CD8-positive, alpha-beta memory T cell (primary cell): ENCODE measurements at regions not wholly inside any gene's neighbourhood (a gene's known extent, or its start where the extent isn't known, plus 50 kb on each side); places are given as distances from the start of the nearest gene placed in this dataset.

ENCODE experiments used
- CTCF ChIA-PET: fragments of 350-600 bp; sonication (Branson Sonifier 250); formaldehyde crosslinking; loops from one replicate; lab custom pipeline; 2021; ENCODE audit warnings: antibody characterized with exemption; lab: Charles Lee
- POLR2A ChIA-PET: fragments of 350-600 bp; sonication (Branson Sonifier 250); formaldehyde crosslinking; loops from one replicate; lab custom pipeline; 2021; ENCODE audit warnings: antibody characterized with exemption; lab: Charles Lee
- DNase-seq, 5 donors: peaks; one replicate each; pipeline versions ENCODE4 v3.0.0 to v3.0.0-alpha.2; 2020 to 2022; ENCODE audit warnings: mixed read lengths in 1 of 5
- H3K27ac ChIP-seq: one replicate; pipeline ENCODE4 v1.7.0; 2013; ENCODE audit warnings: low read depth, mild to moderate bottlenecking, low read length, moderate library complexity
- H3K27me3 ChIP-seq: 2 replicates; pipeline ENCODE4 v1.7.0; 2013; ENCODE audit warnings: low read length, mild to moderate bottlenecking; ENCODE audit not compliant: insufficient read depth, poor library complexity, severe bottlenecking
- H3K36me3 ChIP-seq: 2 replicates; pipeline ENCODE4 v1.7.0; 2013; ENCODE audit warnings: mild to moderate bottlenecking, low read length, moderate library complexity; ENCODE audit not compliant: insufficient read depth
- H3K4me1 ChIP-seq: 2 replicates; pipeline ENCODE4 v1.7.0; 2013; ENCODE audit warnings: mild to moderate bottlenecking, low read length, moderate library complexity; ENCODE audit not compliant: insufficient read depth
- H3K4me3 ChIP-seq: 2 replicates; pipeline ENCODE4 v1.7.0; 2013; ENCODE audit warnings: mild to moderate bottlenecking, low read length
- H3K9me3 ChIP-seq: 2 replicates; pipeline ENCODE4 v1.7.0; 2013; ENCODE audit warnings: mild to moderate bottlenecking, low read length
- H3K27ac Mint-ChIP-seq, 8 donors: one replicate each; pipeline ENCODE4 v1.8.0; 2020 to 2021; ENCODE audit warnings: mixed read lengths in 8 of 8, mild to moderate bottlenecking in 6 of 8, inconsistent platforms in 3 of 8, moderate library complexity in 3 of 8
- H3K27me3 Mint-ChIP-seq, 2 donors: one replicate each; pipeline ENCODE4 v1.8.0; 2020 to 2021; ENCODE audit warnings: mixed read lengths in 2 of 2, mild to moderate bottlenecking in 1 of 2, moderate library complexity in 1 of 2
- H3K36me3 Mint-ChIP-seq, 3 donors: one replicate each; pipeline ENCODE4 v1.8.0; 2020 to 2021; ENCODE audit warnings: mixed read lengths in 3 of 3, inconsistent platforms in 1 of 3, mild to moderate bottlenecking in 1 of 3
- H3K4me1 Mint-ChIP-seq, 3 donors: one replicate each; pipeline ENCODE4 v1.8.0; 2020 to 2021; ENCODE audit warnings: mixed read lengths in 3 of 3, inconsistent platforms in 1 of 3, mild to moderate bottlenecking in 1 of 3
- H3K4me3 Mint-ChIP-seq, 7 donors: one replicate each; pipeline ENCODE4 v1.8.0; 2020 to 2021; ENCODE audit warnings: mixed read lengths in 7 of 7, mild to moderate bottlenecking in 6 of 7, moderate library complexity in 4 of 7, inconsistent platforms in 2 of 7
- H3K9me3 Mint-ChIP-seq, 5 donors: one replicate each; pipeline ENCODE4 v1.8.0; 2020 to 2022; ENCODE audit warnings: mixed read lengths in 5 of 5, mild to moderate bottlenecking in 3 of 5, moderate library complexity in 2 of 5, inconsistent platforms in 1 of 5

GRCh38 chr20:10724449-10725173 lies 50.8 kb upstream of the JAG1 start:
- Mint-ChIP-seq H3K27me3 (peaks cover 6 to 34% of the 10 kb centered on the region in 2 donors), H3K27ac (no peak overlapping the region), H3K4me3 (no peak overlapping the region), H3K4me1 (no peaks in the 10 kb centered on the region), H3K36me3 (peaks cover 0 to 2% (median 0%) of the 10 kb centered on the region in 3 donors), H3K9me3 (no peaks in the 10 kb centered on the region)
- H3K4me3 ChIP-seq: no peak overlapping the region
- H3K9me3 ChIP-seq: no peaks in the 10 kb centered on the region
- ChIA-PET CTCF (no interaction called here), POLR2A (no interaction called here)
- no peaks in the 10 kb centered on the region for H3K27me3 ChIP-seq
- no peak for DNase-seq
- H3K4me1 ChIP-seq: no peaks in the 10 kb centered on the region
- H3K27ac ChIP-seq: no peak overlapping the region
- H3K36me3 ChIP-seq: no peaks in the 10 kb centered on the region

GRCh38 chr20:10728873-10729670 lies 55.3 kb upstream of the JAG1 start:
- H3K27ac Mint-ChIP-seq: no peak overlapping the region
- Histone ChIP-seq H3K27ac (no peak overlapping the region), H3K36me3 (no peaks in the 10 kb centered on the region), H3K4me1 (no peaks in the 10 kb centered on the region), H3K9me3 (no peaks in the 10 kb centered on the region), H3K27me3 (peaks cover 6% of the 10 kb centered on the region), H3K4me3 (no peak overlapping the region)
- peaks cover 4 to 26% of the 10 kb centered on the region in 2 donors for H3K27me3 Mint-ChIP-seq
- H3K4me1 Mint-ChIP-seq: no peaks in the 10 kb centered on the region
- CTCF ChIA-PET: no interaction called here
- POLR2A ChIA-PET: no interaction called here
- DNase-seq: no peak
- peaks cover 0 to 2% (median 0%) of the 10 kb centered on the region in 3 donors for H3K36me3 Mint-ChIP-seq
- H3K9me3 Mint-ChIP-seq: no peaks in the 10 kb centered on the region
- H3K4me3 Mint-ChIP-seq: no peak overlapping the region

GRCh38 chr20:10729785-10730184 lies 56.0 kb upstream of the JAG1 start:
- CTCF ChIA-PET: no interaction called here
- Mint-ChIP-seq H3K27me3 (peaks cover 4 to 20% of the 10 kb centered on the region in 2 donors), H3K4me1 (no peaks in the 10 kb centered on the region), H3K36me3 (peaks cover 0 to 2% (median 0%) of the 10 kb centered on the region in 3 donors), H3K4me3 (no peak overlapping the region), H3K9me3 (no peaks in the 10 kb centered on the region), H3K27ac (no peak overlapping the region)
- H3K36me3 ChIP-seq: no peaks in the 10 kb centered on the region
- H3K27ac ChIP-seq: no peak overlapping the region
- DNase-seq: no peak
- no peak overlapping the region for H3K4me3 ChIP-seq
- POLR2A ChIA-PET: no interaction called here
- H3K27me3 ChIP-seq: peaks cover 6% of the 10 kb centered on the region
- no peaks in the 10 kb centered on the region for H3K4me1 ChIP-seq
- no peaks in the 10 kb centered on the region for H3K9me3 ChIP-seq

- Mint-ChIP-seq H3K36me3 (peaks cover 0 to 2% (median 0%) of the 10 kb centered on the region in 3 donors), H3K9me3 (no peaks in the 10 kb centered on the region), H3K27ac (no peak overlapping the region), H3K4me3 (no peak overlapping the region), H3K27me3 (peaks cover 7 to 15% of the 10 kb centered on the region in 2 donors), H3K4me1 (no peaks in the 10 kb centered on the region)
- POLR2A ChIA-PET: no interaction called here
- H3K4me3 ChIP-seq: no peak overlapping the region
- H3K27ac ChIP-seq: no peak overlapping the region
- no peak for DNase-seq
- H3K27me3 ChIP-seq: peaks cover 6% of the 10 kb centered on the region
- H3K9me3 ChIP-seq: no peaks in the 10 kb centered on the region
- no peaks in the 10 kb centered on the region for H3K36me3 ChIP-seq
- no peaks in the 10 kb centered on the region for H3K4me1 ChIP-seq
- CTCF ChIA-PET: no interaction called here
These were observed 56.9 kb upstream of the JAG1 start for GRCh38 chr20:10730629-10731183.

GRCh38 chr20:10731190-10731965 lies 57.6 kb upstream of the JAG1 start:
- H3K4me3 ChIP-seq: no peak overlapping the region
- Mint-ChIP-seq H3K27me3 (peaks cover 7 to 15% of the 10 kb centered on the region in 2 donors), H3K4me3 (no peak overlapping the region), H3K27ac (no peak overlapping the region), H3K4me1 (no peaks in the 10 kb centered on the region), H3K36me3 (peaks cover 0 to 2% (median 0%) of the 10 kb centered on the region in 3 donors), H3K9me3 (no peaks in the 10 kb centered on the region)
- H3K27me3 ChIP-seq: peaks cover 6% of the 10 kb centered on the region
- no peaks in the 10 kb centered on the region for H3K9me3 ChIP-seq
- H3K27ac ChIP-seq: no peak overlapping the region
- no peaks in the 10 kb centered on the region for H3K4me1 ChIP-seq
- no peak for DNase-seq
- H3K36me3 ChIP-seq: no peaks in the 10 kb centered on the region
- POLR2A ChIA-PET: no interaction called here
- CTCF ChIA-PET: no interaction called here

- no peak overlapping the region for H3K27ac ChIP-seq
- no peak overlapping the region for H3K4me3 ChIP-seq
- POLR2A ChIA-PET: no interaction called here
- Mint-ChIP-seq H3K4me3 (no peak overlapping the region), H3K27ac (no peak overlapping the region), H3K9me3 (no peaks in the 10 kb centered on the region), H3K4me1 (no peaks in the 10 kb centered on the region), H3K36me3 (peaks cover 0 to 2% (median 0%) of the 10 kb centered on the region in 3 donors), H3K27me3 (peaks cover 4 to 16% of the 10 kb centered on the region in 2 donors)
- no peaks in the 10 kb centered on the region for H3K9me3 ChIP-seq
- no peaks in the 10 kb centered on the region for H3K4me1 ChIP-seq
- H3K27me3 ChIP-seq: peaks cover 6% of the 10 kb centered on the region
- CTCF ChIA-PET: no interaction called here
- DNase-seq: no peak
- no peaks in the 10 kb centered on the region for H3K36me3 ChIP-seq
These were observed 59.3 kb upstream of the JAG1 start for GRCh38 chr20:10733122-10733521.

GRCh38 chr20:10735195-10735949 lies 61.6 kb upstream of the JAG1 start:
- ChIA-PET POLR2A (no interaction called here), CTCF (no interaction called here)
- Mint-ChIP-seq H3K27ac (no peak overlapping the region), H3K36me3 (no peaks in the 10 kb centered on the region), H3K4me3 (no peak overlapping the region), H3K27me3 (peaks cover 4 to 20% of the 10 kb centered on the region in 2 donors), H3K9me3 (no peaks in the 10 kb centered on the region), H3K4me1 (no peaks in the 10 kb centered on the region)
- Histone ChIP-seq H3K36me3 (no peaks in the 10 kb centered on the region), H3K9me3 (no peaks in the 10 kb centered on the region), H3K27ac (no peak overlapping the region), H3K4me3 (no peak overlapping the region), H3K27me3 (peaks cover 6% of the 10 kb centered on the region), H3K4me1 (no peaks in the 10 kb centered on the region)
- DNase-seq: no peak
